HT-29 (cell line): ENCODE measurements at regions not wholly inside any gene's neighbourhood (a gene's known extent, or its start where the extent isn't known, plus 50 kb on each side); places are given as distances from the start of the nearest gene placed in this dataset.
"Not testable (repeated sequence)": the region's sequence is repeated elsewhere in the genome, so short reads cannot be mapped to it uniquely, and the experiment has no call there.

Experiments
- DNase-seq: peaks from one replicate; pipeline ENCODE4 v3.0.0-alpha.2; 2015; ENCODE audit warnings: low spot score

GRCh38 chr16:72597938-72598337, 426.0 kb upstream of the PMFBP1 start:
- no peak for DNase-seq

GRCh38 chr16:72596373-72596772, 424.4 kb upstream of the PMFBP1 start:
- DNase-seq, result no peak

- DNase-seq, result no peak
Measured at GRCh38 chr16:72590151-72590937, 418.4 kb upstream of the PMFBP1 start.

DNA sequence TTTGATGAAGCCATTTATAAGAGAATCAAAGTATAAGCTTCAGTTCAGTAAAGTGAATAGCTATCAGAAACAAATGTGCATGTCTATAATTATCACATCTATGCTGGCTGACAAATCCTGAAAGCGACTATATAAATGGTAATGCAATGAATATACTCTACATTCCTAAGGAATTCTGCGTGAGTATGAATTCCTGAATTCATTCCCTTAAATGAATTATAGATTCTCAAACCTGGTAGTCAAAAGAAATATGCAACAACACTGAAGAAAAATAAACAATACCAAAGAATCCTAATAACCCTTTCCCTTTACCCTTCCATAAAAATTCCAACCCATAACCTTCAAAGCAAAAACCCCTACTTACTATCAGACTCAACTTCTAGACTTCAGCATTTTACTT, 416.6 kb upstream of the PMFBP1 start:
- DNase-seq, result no peak

DNA sequence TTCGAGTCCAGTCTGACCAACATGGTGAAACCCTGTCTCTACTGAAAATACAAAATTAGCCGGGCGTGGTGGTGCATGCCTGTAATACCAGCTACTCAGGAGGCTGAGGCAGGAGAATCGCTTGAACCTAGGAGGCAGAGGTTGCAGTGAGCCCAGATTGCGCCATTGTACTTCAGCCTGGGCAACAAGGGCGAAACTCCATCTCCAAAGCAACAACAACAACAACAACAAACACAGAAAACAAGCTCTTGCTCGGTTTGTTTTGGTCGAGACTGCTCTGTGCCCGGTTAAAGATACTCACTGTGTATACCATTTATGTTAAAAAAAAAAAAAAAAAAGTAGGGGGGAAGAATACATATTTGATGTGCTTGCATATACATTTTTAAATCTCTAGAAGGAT, 406.1 kb upstream of the PMFBP1 start:
- DNase-seq, result not testable (repeated sequence)

DNA sequence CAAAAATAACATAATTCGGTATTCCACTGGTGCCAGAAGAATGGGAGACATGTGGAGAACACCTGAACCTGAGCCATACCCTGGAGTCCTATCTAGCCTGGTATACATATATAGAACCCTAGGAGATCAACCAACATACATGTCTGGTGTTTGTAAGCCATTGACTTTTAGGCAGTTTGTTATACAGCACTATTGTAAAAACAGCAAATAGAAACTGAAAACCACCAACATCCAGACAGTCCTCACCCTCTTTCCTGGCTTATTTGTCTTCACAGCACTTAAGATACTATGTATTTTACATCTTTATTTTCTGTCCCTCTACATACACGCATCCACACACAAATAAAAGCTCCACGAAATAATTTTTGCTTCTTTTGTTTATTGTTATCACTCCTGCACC, 404.2 kb upstream of the PMFBP1 start:
- no peak for DNase-seq

- no peak for DNase-seq
Measured at GRCh38 chr16:72569677-72570076, 397.7 kb upstream of the PMFBP1 start.

GRCh38 chr16:72568502-72568901, 396.5 kb upstream of the PMFBP1 start:
- no peak for DNase-seq

DNA sequence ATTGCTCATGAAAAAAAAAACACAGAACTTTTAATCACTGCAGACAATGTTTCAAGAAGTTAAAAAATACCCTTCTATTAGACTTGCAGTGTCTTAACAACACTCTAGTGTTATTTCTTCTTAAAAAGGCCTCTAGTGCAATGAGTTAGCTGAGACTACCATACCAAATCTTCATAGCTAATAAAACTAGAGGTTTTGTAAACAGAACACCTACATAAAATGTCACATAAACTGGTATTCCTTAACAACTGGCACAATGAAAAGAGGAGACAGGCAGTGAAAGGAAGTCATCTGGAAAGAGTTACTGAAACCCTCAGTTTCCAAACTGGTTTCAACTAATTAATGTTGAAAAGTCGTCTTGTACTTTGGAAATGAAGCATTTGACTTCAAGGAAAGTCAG, 394.2 kb upstream of the PMFBP1 start:
- no peak for DNase-seq

DNA sequence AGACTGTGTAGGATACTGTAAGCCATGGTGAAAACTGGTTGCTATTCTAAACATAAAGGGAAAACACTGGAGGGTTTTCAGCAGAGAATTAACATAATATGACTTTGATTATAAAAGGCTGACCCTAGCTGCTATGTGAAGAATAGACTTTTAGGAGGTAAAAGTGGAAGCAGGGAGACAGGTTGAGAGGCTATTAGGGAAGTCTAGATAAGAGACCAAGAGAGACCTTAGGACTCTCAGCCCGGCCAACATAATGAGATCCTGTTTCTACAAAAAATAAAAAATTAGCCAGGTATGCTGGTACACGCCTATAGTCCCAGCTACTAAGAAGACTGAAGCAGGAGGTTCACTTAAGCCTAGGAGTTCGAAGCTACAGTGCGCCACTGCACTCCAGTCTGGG, 393.2 kb upstream of the PMFBP1 start:
- DNase-seq, result no peak

GRCh38 chr16:72560617-72561016, 388.7 kb upstream of the PMFBP1 start:
- no peak for DNase-seq

- no peak for DNase-seq
Measured at GRCh38 chr16:72558501-72558900, 386.5 kb upstream of the PMFBP1 start.

- DNase-seq, result no peak
Measured at GRCh38 chr16:72554935-72555334, 383.0 kb upstream of the PMFBP1 start.

DNA sequence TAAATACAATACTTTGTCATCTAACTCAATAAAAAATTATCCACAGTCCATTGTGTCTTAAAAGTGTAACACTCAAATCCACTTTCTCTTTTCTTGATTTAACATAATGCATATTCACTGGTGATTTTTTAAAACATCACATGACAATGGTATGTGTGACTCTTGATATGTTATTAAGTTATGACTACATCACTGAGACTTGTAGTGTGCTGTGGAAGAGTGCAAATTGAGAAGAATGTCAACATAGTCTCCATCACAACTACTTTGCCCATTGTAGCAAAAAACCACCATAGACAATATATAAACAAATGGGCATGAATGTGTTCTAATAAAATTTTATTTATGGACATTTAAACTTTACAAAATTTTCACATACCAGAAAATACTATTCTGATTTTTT, 380.7 kb upstream of the PMFBP1 start:
- no peak for DNase-seq

DNA sequence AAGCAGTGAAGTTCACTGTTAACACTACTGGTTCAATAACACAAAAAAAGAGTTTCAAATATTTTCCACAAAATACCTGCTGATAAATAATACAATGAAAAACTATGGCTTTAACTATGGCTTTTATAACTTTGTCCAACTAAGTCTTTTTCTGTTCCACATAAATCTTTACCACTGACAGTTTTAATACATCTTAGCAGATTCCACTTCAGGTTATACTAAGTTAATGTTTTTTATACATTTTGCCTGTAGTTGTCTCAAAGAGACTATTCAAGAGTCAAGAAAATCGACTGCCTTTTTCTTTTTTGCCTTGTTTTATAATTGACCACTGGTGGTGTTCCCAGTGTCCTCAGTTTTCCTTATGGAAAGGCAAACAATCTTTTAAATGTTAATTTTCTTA, 379.7 kb upstream of the PMFBP1 start:
- DNase-seq, result no peak

- no peak for DNase-seq
Measured at GRCh38 chr16:72549878-72550277, 377.9 kb upstream of the PMFBP1 start.

DNA sequence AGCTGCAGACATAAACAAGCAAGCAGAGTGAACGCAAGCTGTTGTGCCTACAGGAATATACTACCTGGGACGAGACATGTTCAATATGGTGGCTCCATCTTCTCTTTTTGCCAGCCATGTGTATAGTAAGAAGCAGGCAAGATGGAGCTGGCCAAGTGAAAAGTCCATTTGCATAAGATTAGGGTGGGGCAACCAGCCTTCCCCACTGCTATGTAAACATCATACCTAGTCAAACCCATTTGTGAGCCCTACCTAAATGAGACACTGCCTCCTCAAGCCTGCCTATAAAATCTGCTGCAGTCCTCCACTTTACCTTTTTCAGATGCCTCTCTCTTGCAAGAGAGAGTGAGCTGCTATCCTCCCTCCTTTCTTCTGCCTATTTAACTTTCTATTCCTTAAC, 370.1 kb upstream of the PMFBP1 start:
- DNase-seq, result no peak

GRCh38 chr16:72537664-72538063, 365.7 kb upstream of the PMFBP1 start:
- no peak for DNase-seq

GRCh38 chr16:72536723-72537435, 364.9 kb upstream of the PMFBP1 start:
- no peak for DNase-seq

- DNase-seq, result no peak
Measured at GRCh38 chr16:72532906-72533410, 361.0 kb upstream of the PMFBP1 start.

DNA sequence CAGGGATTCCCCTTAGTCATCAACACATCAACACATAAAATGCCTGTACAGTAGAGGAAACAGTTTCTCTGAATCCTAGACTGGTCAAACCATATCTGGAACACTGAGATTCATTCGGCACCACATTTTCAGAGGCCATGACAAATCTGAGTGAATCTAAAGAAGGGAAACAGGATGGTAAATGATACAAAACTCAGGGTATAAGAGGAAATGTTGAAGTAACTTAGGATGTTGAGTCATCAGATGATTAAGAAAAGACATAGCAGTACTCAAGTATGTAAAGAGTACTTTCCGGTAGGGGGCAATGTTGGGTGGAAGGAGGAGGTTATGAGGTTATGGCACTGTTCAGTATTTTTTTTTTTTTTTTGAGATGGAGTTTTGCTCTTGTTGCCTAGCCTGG, 358.5 kb upstream of the PMFBP1 start:
- DNase-seq, result peak; percentile 26

DNA sequence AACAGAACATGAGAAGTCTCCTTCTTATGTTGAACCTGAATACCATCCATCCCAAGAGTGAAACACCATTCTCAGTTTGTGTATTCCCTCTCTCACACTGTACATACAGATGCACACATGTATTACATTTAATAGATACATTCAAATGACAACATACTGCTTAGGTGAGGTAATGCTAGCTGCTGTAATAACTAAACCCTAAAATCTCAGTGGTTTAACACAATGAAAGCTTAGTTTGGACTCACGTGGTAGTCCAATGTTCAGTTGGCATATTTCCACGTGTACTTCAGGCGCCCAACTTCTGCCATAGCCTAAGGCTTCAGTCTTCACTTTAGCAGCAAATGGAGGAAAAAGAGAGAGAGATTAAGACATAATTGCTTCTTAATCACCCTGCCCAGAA, 351.1 kb upstream of the PMFBP1 start:
- DNase-seq, result no peak

DNA sequence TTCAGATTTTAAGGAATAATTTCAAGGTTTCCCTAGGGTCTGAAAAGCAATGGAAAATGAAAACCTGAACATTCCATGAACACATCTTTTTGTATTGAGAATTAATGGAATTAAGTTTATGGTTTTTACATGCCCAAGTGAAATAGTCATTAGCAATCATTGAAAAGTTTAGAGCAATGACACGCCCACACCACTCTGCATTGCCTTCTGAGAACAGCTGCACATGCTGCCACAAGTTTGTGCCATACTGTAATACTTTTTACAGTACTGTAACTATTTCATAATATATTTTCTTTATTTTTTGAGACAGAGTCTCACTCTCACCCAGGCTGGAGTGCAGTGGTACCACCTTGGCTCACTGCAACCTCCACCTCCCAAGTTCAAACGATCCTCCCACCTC, 345.2 kb upstream of the PMFBP1 start:
- no peak for DNase-seq
